Stimulated activated CD4-positive, alpha-beta T cell treated with anti-CD3 and anti-CD28 coated beads, Interleukin-4, amount 100 ng/mL, for 48 hours (primary cell): ENCODE measurements at regions not wholly inside any gene's neighbourhood (a gene's known extent, or its start where the extent isn't known, plus 50 kb on each side); places are given as distances from the start of the nearest gene placed in this dataset.
"Not testable (repeated sequence)": the region's sequence is repeated elsewhere in the genome, so short reads cannot be mapped to it uniquely, and the experiment has no call there.

Experiments used
- DNase-seq, 2 donors: peaks; one replicate each; pipeline ENCODE4 v3.0.0-alpha.2; 2020; ENCODE audit warnings: low read depth in 2 of 2

- no peak for DNase-seq
Measured at GRCh38 chr9:31302620-31303418, 1081.6 kb upstream of the ACO1 start.

GRCh38 chr9:31304576-31304975 lies 1079.9 kb upstream of the ACO1 start:
- DNase-seq = no peak

- no peak for DNase-seq
Measured at GRCh38 chr9:31314241-31314640, 1070.2 kb upstream of the ACO1 start.

GRCh38 chr9:31320494-31320893 lies 1063.9 kb upstream of the ACO1 start:
- no peak for DNase-seq

GRCh38 chr9:31321256-31321655 lies 1063.2 kb upstream of the ACO1 start:
- no peak for DNase-seq

GRCh38 chr9:31321686-31322085 lies 1062.8 kb upstream of the ACO1 start:
- no peak for DNase-seq

GRCh38 chr9:31323726-31324444 lies 1060.6 kb upstream of the ACO1 start:
- DNase-seq = no peak

- DNase-seq = no peak
Measured at GRCh38 chr9:31325778-31326177, 1058.7 kb upstream of the ACO1 start.

GRCh38 chr9:31326883-31327282 lies 1057.6 kb upstream of the ACO1 start:
- not testable (repeated sequence) for DNase-seq

- DNase-seq = no peak
Measured at GRCh38 chr9:31334837-31335528, 1049.5 kb upstream of the ACO1 start.

- DNase-seq = no peak
Measured at GRCh38 chr9:31335529-31336234, 1048.8 kb upstream of the ACO1 start.

- no peak for DNase-seq
Measured at GRCh38 chr9:31336386-31336785, 1048.1 kb upstream of the ACO1 start.

- DNase-seq = no peak
Measured at GRCh38 chr9:31336841-31337240, 1047.6 kb upstream of the ACO1 start.

- no peak for DNase-seq
Measured at GRCh38 chr9:31347082-31347617, 1037.3 kb upstream of the ACO1 start.

- no peak for DNase-seq
Measured at GRCh38 chr9:31355159-31355882, 1029.1 kb upstream of the ACO1 start.

GRCh38 chr9:31355965-31356364 lies 1028.5 kb upstream of the ACO1 start:
- no peak for DNase-seq

GRCh38 chr9:31359071-31359470 lies 1025.4 kb upstream of the ACO1 start:
- no peak for DNase-seq

GRCh38 chr9:31364171-31364570 lies 1020.3 kb upstream of the ACO1 start:
- no peak for DNase-seq

- DNase-seq = no peak
Measured at GRCh38 chr9:31372799-31373587, 1011.5 kb upstream of the ACO1 start.

GRCh38 chr9:31377358-31377757 lies 1007.1 kb upstream of the ACO1 start:
- no peak for DNase-seq
